Fibroblast of skin of abdomen (primary cell): ENCODE measurements at regions not wholly inside any gene's neighbourhood (a gene's known extent, or its start where the extent isn't known, plus 50 kb on each side); places are given as distances from the start of the nearest gene placed in this dataset.
"Not testable (repeated sequence)": the region's sequence is repeated elsewhere in the genome, so short reads cannot be mapped to it uniquely, and the experiment has no call there.

ENCODE experiments used
- DNase-seq: peaks from one replicate; pipeline ENCODE4 v3.0.0-alpha.2; 2013

DNA sequence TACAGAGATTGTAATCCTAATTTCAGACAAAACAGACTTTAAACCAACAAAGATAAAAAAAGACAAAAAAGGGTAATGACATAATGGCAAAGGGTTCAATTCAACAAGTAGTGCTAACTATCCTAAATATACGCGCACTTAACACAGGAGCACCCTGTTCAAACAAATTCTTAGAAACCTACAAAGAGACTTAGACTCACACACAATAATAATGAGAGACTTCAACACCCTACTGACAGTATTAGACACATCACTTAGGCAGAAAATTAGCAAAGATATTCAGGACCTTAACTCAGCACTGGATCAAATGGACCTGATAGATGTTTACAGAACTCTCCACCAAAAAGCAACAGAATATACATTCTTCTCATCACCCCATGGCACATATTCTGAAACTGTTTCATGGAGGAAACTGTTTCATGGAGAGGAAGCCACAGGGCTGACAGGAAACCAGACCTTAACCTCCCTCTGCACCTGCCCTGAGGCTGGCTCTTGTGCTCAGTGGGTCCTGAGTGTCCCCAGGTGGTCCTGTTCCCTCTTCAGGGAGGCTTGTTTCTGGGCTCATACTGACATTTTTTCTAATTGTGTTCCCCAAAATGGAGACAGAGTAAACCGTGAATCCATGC is 54.7 kb downstream of the OR4M2 start:
- DNase-seq: not testable (repeated sequence)

DNA sequence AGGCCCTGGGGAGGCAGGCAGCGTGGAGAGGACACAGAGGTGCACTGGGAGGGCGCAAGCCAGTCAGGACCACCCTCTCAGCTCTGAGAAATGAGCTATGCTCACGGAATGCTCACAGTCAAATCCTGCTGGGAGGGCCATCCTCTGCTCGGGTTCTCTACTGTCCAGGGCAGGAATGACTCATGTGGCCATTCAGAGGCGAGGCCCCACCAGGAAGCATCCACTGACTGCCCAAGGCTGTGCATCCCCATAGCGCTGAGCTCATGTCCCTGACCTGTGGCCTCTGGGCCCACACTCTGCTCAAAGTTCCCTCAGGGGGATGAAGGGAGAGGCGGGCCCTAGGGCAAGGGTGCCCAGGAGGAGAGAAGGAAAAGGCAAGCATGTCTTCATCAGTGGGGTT is 57.2 kb downstream of the OR4M2 start:
- DNase-seq: not testable (repeated sequence)

DNA sequence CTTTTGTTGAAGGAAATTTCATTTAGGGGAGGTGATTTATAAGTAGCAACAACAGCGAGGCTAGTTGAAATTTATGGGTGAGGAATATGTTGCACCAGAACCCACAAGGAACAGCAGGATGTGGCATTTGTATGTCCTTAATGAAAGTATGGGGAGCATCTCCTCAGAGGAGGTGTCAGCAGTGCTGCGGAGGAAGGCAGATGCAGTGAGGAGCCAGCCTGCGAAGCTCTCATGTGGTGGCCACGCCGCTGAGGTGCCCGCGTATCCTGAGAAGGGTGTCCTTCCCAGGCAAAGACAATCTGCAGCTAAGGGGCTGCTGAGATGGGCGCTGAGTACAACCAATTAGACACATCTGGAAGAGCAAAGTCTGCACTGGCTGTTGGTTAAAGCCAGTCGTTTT is 60.8 kb downstream of the OR4M2 start:
- DNase-seq: not testable (repeated sequence)

DNA sequence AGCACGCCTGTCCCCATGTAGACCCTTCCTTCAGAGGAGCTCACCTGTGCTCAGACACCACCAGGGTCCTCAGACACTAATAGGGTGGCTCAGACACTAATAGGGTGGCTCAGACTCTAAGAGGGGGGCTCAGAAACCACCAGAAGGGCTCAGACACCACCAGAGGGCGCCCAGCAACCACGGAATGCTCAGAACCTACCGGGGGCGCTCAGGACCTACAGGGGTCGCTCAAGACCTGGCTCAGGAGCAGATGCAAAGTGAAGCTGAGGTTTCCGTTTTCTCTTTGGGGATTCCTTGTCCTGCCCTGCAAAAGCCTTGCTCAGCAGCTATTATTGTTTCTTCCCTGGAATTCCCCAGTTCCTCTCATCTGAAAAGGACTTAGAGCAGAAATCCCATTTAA is 67.8 kb downstream of the OR4M2 start:
- DNase-seq: not testable (repeated sequence)

DNA sequence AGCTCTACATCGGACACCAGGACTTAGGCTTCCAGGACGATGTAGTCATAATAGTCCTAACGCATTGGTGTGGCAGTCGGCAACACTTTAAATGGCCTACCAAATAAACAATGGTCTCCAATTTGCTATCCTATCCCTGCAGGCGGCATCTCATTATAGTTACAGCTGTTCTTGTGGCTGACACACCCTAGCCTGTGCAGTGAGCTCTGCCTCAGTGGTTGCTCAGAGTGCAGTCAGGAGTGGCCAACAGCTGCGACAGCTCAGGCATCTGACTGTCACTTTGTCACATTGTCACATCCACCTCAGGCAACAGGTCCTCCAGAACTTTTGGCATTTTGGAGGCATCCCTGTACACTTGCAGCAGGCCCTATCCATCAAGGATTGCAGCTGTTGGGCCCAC is 77.9 kb downstream of the OR4M2 start:
- not testable (repeated sequence) for DNase-seq

DNA sequence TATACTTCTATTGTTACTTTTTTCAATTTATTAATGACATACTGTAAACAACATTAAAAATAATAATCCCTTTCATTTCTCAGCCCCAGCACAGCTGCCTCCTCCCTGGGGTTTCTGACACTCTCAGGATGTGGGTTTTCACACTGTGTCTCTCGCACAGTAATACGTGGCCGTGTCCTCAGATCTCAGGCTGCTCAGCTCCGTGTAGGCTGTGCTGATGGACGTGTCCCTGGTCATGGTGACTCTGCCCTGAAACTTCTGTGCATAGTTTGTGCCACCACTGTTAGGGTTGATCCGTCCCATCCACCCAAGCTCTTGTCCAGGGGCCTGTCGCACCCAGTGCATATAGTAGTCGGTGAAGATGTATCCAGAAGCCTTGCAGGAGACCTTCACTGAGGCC is 80.0 kb downstream of the OR4M2 start:
- not testable (repeated sequence) for DNase-seq

- DNase-seq: not testable (repeated sequence)
These were observed 80.4 kb downstream of the OR4M2 start for GRCh38 chr15:22160741-22161140.

DNA sequence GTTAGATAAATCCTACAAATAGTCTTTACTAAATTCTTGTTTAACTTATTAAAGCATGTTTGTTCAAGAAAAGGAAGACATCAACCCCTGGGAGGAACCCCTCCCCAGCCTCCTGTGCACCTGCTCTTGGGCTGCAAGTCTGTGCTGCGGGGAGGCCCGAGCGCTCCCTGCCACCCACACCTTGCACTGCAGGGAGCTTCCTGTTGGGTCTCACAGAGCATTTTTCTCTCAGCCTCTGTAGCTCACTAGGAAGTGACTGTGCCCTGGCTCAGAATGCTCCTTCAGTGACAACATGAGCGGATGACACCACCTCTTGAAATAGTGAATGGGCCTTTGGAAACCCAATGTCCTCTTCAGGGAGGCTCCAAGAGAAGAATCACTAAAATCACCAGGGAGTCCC is 81.1 kb downstream of the OR4M2 start:
- DNase-seq: not testable (repeated sequence)

DNA sequence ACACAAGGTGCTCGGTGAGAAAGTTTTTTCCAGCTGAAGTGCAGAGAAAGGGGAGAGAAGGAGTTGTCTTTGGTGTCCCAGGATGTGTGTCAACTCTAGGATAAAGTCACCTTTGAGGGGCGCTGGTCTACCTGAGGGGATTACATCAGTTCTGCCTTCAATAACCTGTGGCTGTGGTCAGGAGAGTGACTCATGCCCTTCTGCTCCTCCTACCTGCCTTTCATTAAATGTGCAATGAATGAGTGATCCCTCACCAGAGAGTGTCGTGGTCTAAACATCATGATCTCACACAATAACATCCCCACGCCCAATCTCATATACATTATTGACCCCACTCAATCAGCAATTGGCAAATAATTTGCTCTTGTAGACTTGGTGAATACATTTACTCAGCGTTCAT is 83.4 kb downstream of the OR4M2 start:
- not testable (repeated sequence) for DNase-seq

DNA sequence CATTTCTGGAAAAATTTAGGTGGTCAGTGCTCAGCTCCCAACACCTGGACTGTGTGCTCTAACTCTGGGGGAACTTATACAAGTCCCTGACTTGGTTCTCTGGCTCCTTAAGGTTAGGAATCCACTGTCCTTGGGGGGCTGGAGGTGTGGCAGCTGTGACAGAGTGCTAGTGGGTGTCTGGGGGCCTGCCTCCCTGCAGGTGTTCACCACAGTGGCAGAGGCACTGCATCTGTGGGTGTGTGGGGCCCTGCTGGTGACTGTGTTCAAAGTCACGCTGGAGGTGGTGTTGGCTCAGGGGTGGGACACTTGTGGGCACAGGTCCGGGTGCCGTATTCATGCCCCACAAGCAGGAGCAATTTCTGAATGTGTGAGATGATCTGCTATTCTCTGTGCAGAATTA is 87.2 kb downstream of the OR4M2 start:
- DNase-seq: not testable (repeated sequence)

- not testable (repeated sequence) for DNase-seq
These were observed 93.0 kb downstream of the OR4M2 start for GRCh38 chr15:22173029-22173998.

- DNase-seq: not testable (repeated sequence)
These were observed 93.8 kb downstream of the OR4M2 start for GRCh38 chr15:22174088-22174487.

DNA sequence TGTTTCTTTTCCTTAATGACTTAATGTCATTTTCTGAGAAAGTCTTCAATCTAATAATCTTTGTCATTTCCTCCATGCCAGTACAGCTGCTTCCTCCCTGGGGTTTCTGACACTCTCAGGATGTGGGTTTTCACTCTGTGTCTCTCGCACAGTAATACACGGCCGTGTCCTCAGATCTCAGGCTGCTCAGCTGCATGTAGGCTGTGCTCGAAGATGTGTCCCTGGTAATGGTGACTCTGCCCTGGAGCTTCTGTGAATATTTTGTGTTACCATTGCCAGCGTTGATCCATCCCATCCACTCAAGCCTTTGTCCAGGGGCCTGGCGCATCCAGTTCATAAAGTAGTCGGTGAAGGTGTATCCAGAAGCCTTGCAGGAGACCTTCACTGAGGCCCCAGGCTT is 97.6 kb downstream of the OR4M2 start:
- DNase-seq: not testable (repeated sequence)

GRCh38 chr15:22178438-22178837 is 98.1 kb downstream of the OR4M2 start:
- not testable (repeated sequence) for DNase-seq

DNA sequence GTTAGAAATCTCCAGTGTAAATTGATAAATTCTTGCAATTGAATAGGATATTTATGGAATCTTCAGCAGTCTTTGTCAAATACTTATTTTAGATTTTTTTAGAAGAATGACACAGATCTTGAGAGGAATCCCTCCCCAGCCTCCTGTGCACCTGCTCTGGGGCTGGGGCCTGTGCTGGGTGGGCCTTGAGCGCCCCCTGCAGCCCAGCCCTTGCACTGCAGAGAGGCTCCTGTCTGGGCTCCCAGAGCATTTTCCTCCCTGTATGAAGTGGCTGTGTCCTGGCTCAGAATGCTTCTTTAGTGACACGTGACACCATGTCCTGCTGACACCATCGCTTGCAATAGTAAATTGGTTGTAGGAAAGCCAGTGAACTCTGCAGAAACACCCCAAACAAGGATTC is 98.7 kb downstream of the OR4M2 start:
- not testable (repeated sequence) for DNase-seq

GRCh38 chr15:22180611-22181010 is 100.3 kb downstream of the OR4M2 start:
- not testable (repeated sequence) for DNase-seq

DNA sequence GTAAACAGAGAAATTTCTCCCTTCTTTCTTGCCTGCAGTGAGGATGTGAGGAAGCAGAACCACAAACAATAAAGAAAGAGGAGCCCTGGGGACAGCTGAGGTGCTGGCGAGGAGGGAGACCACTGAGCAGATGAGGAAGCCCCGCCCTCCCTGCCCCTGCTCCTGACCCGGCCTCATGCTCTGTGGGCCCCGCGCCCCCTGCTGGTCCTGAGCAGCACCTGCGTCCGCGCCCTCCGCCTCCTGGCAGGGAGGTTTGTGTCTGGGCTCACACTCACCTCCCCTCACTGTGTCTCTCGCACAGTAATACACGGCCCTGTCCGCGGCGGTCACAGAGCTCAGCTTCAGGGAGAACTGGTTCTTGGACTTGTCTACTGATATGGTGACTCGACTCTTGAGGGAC is 104.4 kb downstream of the OR4M2 start:
- DNase-seq: not testable (repeated sequence)

- DNase-seq: not testable (repeated sequence)
These were observed 106.7 kb downstream of the OR4M2 start for GRCh38 chr15:22186846-22187532.

DNA sequence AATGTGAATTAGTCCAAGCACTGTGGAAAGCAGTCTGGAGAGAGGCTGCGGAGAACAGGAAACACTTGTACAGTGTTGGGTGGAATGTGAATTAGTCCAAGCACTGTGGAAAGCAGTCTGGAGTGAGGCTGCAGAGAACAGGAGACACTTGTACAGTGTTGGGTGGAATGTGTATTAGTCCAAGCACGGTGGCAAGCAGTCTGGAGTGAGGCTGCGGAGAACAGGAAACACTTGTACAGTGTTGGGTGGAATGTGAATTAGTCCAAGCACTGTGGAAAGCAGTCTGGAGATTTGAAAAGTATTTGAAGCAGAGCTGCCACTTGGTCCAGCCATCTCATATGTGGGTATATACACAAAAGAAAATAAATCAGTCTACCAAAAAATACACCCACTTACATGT is 111.5 kb downstream of the OR4M2 start:
- not testable (repeated sequence) for DNase-seq

- not testable (repeated sequence) for DNase-seq
These were observed 114.7 kb downstream of the OR4M2 start for GRCh38 chr15:22194739-22195617.

- DNase-seq: not testable (repeated sequence)
These were observed 116.1 kb downstream of the OR4M2 start for GRCh38 chr15:22196423-22196822.

GRCh38 chr15:22200417-22200816 is 120.1 kb downstream of the OR4M2 start:
- not testable (repeated sequence) for DNase-seq
